Spleen (tissue), 11 donors: ENCODE measurements at regions not wholly inside any gene's neighbourhood (a gene's known extent, or its start where the extent isn't known, plus 50 kb on each side); places are given as distances from the start of the nearest gene placed in this dataset.

ENCODE experiments used
- DNase-seq: peaks from one replicate; pipeline ENCODE4 v3.0.0-alpha.2; 2020
- H3K27ac ChIP-seq, 8 donors: fragments of 200-600 bp; sonication (generic) in 7 of 8; 1 replicate in 4 of 8; 2 replicates in 4 of 8; pipeline versions ENCODE4 v1.5.0 to v1.8.0; 2016 to 2021; ENCODE audit warnings: inconsistent platforms in 4 of 8, mild to moderate bottlenecking in 4 of 8, moderate library complexity in 1 of 8
- H3K27me3 ChIP-seq, 7 donors: fragments of 200-600 bp; sonication (generic) in 6 of 7; replicated peaks in 1 of 7; 1 replicate in 4 of 7; 2 replicates in 3 of 7; pipeline versions ENCODE4 v1.5.0 to v1.8.0; 2016 to 2021; ENCODE audit warnings: inconsistent platforms in 3 of 7, mild to moderate bottlenecking in 1 of 7
- H3K36me3 ChIP-seq, 6 donors: fragments of 200-600 bp; sonication (generic) in 5 of 6; 1 replicate in 4 of 6; 2 replicates in 2 of 6; pipeline versions ENCODE4 v1.5.0 to v1.8.0; 2016 to 2021; ENCODE audit warnings: inconsistent platforms in 2 of 6
- H3K4me1 ChIP-seq, 6 donors: fragments of 200-600 bp; sonication (generic) in 5 of 6; 1 replicate in 3 of 6; 2 replicates in 3 of 6; pipeline versions ENCODE4 v1.5.0 to v1.8.0; 2016 to 2021; ENCODE audit warnings: inconsistent platforms in 3 of 6
- H3K4me3 ChIP-seq, 8 donors: fragments of 200-600 bp; sonication (generic) in 7 of 8; 1 replicate in 4 of 8; 2 replicates in 4 of 8; pipeline versions ENCODE4 v1.5.0 to v1.8.0; 2016 to 2021; ENCODE audit warnings: inconsistent platforms in 4 of 8, mild to moderate bottlenecking in 4 of 8, moderate library complexity in 2 of 8
- H3K9me3 ChIP-seq, 8 donors: fragments of 200-600 bp; sonication (generic) in 7 of 8; 1 replicate in 4 of 8; 2 replicates in 4 of 8; pipeline versions ENCODE4 v1.5.0 to v1.8.0; 2016 to 2021; ENCODE audit warnings: inconsistent platforms in 4 of 8
- CTCF ChIP-seq, 11 experiments: fragments of 200-600 bp in 7 of 11; fragments of 450-650 bp in 4 of 11; sonication (generic) in 4 of 11; IDR thresholded peaks in 8 of 11; conservative IDR thresholded peaks in 3 of 11; 1 replicate in 7 of 11; 2 replicates in 4 of 11; pipeline versions ENCODE4 v1.4.0 to v1.8.0; 2016 to 2021; ENCODE audit warnings: antibody characterized with exemption in 11 of 11, inconsistent platforms in 4 of 11, mild to moderate bottlenecking in 1 of 11
- POLR2A ChIP-seq, 3 donors: fragments of 450-650 bp; IDR thresholded peaks; one replicate each; pipeline ENCODE4 v1.5.1; 2017; ENCODE audit warnings: antibody characterized with exemption in 3 of 3, mild to moderate bottlenecking in 1 of 3
- POLR2AphosphoS5 ChIP-seq, 3 donors: sonication (generic); formaldehyde crosslinking; IDR thresholded peaks; one replicate each; pipeline ENCODE4 v1.5.1; 2017; ENCODE audit warnings: antibody characterized with exemption in 3 of 3
- WGBS, 5 donors: extraction: QIAGEN DNeasy Blood & Tissue Kit in 3 of 5; methylation state at CpG; one replicate each; pipeline versions ENCODE4 v1.1.5 to v1.1.7; 2013 to 2018; 5-methylcytosine and 5-hydroxymethylcytosine counted together
- intact Hi-C: fragments of 100-400 bp; cut with DNase I; formaldehyde crosslinking; loops from one replicate; pipeline ENCODE4 v1.15.0; 2023; ENCODE audit warnings: low total_unique reads
- small RNA-seq, 4 donors: library from RNA; depleted of rRNA; stranded (forward); fragments of <200 nt; gene quantifications; one replicate each; pipeline ENCODE3, GENCODE V24; 2016
- donor health status: healthy with polysubstance abuse.
- donor health status: DM: no; HTN: no; CAD: no; lungs with moderate emphysema.
- donor health status: DM: no; HTN: no; CAD: no.
- donor health status: Bipolar disorder and iron deficiency.
- donor health status: healthy.
- donor health status: DM: no; HTN: no; CAD: no.
- donor health status: DM: yes; HTN: yes; CAD: no.

GRCh38 chr1:232751393-232752140, 53.6 kb upstream of the MAP10 start:
- 11 to 20% (median 15%) methylated on average over 7 of the region's 7 CpGs for WGBS, 5 donors
- DNase-seq: no peak
- H3K4me3 ChIP-seq: no peak overlapping the region
- no peaks in the 10 kb centered on the region for H3K36me3 ChIP-seq
- intact Hi-C loops: no loop called here
- H3K27me3 ChIP-seq: no peaks in the 10 kb centered on the region
- peaks cover 0 to 4% (median 0%) of the 10 kb centered on the region in 6 donors for H3K4me1 ChIP-seq
- TF ChIP-seq POLR2A (IDR thresholded peaks at IDR 0.05) (no peak), POLR2AphosphoS5 (IDR thresholded peaks at IDR 0.05) (no peak), CTCF (IDR thresholded peaks at IDR 0.05 in 8 of 11, conservative IDR thresholded peaks at IDR 0.05 in 3 of 11) (no peak)
- H3K27ac ChIP-seq: no peak overlapping the region
- peaks cover 0 to 38% (median 25%) of the 10 kb centered on the region in 8 donors for H3K9me3 ChIP-seq

- Histone ChIP-seq H3K27me3 (no peaks in the 10 kb centered on the region), H3K9me3 (peaks cover 0 to 33% (median 22%) of the 10 kb centered on the region in 8 donors), H3K27ac (no peak overlapping the region), H3K4me3 (no peak overlapping the region), H3K4me1 (peaks cover 0 to 4% (median 0%) of the 10 kb centered on the region in 6 donors), H3K36me3 (no peaks in the 10 kb centered on the region)
- DNase-seq: no peak
- 49 to 75% (median 71%) methylated on average over 1 of the region's 1 CpG for WGBS, 5 donors
- intact Hi-C loops: no loop called here
- no peak for TF ChIP-seq POLR2A (IDR thresholded peaks at IDR 0.05)
- TF ChIP-seq CTCF (IDR thresholded peaks at IDR 0.05 in 8 of 11, conservative IDR thresholded peaks at IDR 0.05 in 3 of 11): no peak
- no peak for TF ChIP-seq POLR2AphosphoS5 (IDR thresholded peaks at IDR 0.05)
These were observed 52.9 kb upstream of the MAP10 start for GRCh38 chr1:232752365-232752764.

- Histone ChIP-seq H3K4me3 (no peak overlapping the region), H3K36me3 (no peaks in the 10 kb centered on the region), H3K9me3 (peaks cover 0 to 8% (median under 1%) of the 10 kb centered on the region in 8 donors), H3K27me3 (no peaks in the 10 kb centered on the region), H3K4me1 (peaks cover 0 to 4% (median 0%) of the 10 kb centered on the region in 6 donors), H3K27ac (no peak overlapping the region)
- intact Hi-C loops: no loop called here
- TF ChIP-seq POLR2AphosphoS5 (IDR thresholded peaks at IDR 0.05): no peak
- 75 to 87% (median 82%) methylated on average over 1 of the region's 1 CpG for WGBS, 5 donors
- DNase-seq: no peak
These were observed 50.3 kb upstream of the MAP10 start for GRCh38 chr1:232754930-232755329.

Small RNA genes in the stretch of these regions (small RNA-seq; reads per million reads assigned to genes)
- gene RNU6-1211P: 0 reads per million in 4 donors
